Naive thymus-derived CD4-positive, alpha-beta T cell (primary cell): ENCODE measurements at regions not wholly inside any gene's neighbourhood (a gene's known extent, or its start where the extent isn't known, plus 50 kb on each side); places are given as distances from the start of the nearest gene placed in this dataset.
"Not testable (repeated sequence)": the region's sequence is repeated elsewhere in the genome, so short reads cannot be mapped to it uniquely, and the experiment has no call there.

Source experiments
- ATAC-seq: fragments of 150-1000 bp; cut with Tn5 transposase; 2 replicates; pipeline ENCODE4 v1.10.0; 2021; ENCODE audit warnings: mild to moderate bottlenecking, moderate library complexity
- CTCF ChIA-PET: fragments of 350-600 bp; sonication (Branson Sonifier 250); formaldehyde crosslinking; loops from one replicate; lab custom pipeline; 2021; ENCODE audit warnings: antibody characterized with exemption; lab: Charles Lee
- POLR2A ChIA-PET: fragments of 350-600 bp; sonication (Branson Sonifier 250); formaldehyde crosslinking; loops from one replicate; lab custom pipeline; 2021; ENCODE audit warnings: antibody characterized with exemption, inconsistent platforms; lab: Charles Lee
- DNase-seq, 9 donors: peaks; one replicate each; pipeline versions ENCODE4 v3.0.0 to v3.0.0-alpha.2; 2020 to 2022; ENCODE audit warnings: mixed read lengths in 1 of 9
- H3K27ac ChIP-seq: one replicate; pipeline ENCODE4 v1.7.0; 2013; ENCODE audit warnings: mild to moderate bottlenecking, low read depth, low read length, moderate library complexity
- H3K27me3 ChIP-seq, 2 donors: one replicate each; pipeline ENCODE4 v1.7.0; 2013; ENCODE audit warnings: low read length in 2 of 2, mild to moderate bottlenecking in 2 of 2, moderate library complexity in 2 of 2; ENCODE audit not compliant: control insufficient read depth in 2 of 2, insufficient read depth in 2 of 2
- H3K36me3 ChIP-seq, 3 experiments: 1 replicate in 2 of 3; 2 replicates in 1 of 3; pipeline ENCODE4 v1.7.0; 2013; ENCODE audit warnings: low read length in 3 of 3, mild to moderate bottlenecking in 3 of 3, moderate library complexity in 1 of 3; ENCODE audit not compliant: insufficient read depth in 3 of 3, control insufficient read depth in 2 of 3
- H3K4me1 ChIP-seq, 2 donors: one replicate each; pipeline ENCODE4 v1.7.0; 2013; ENCODE audit warnings: low read length in 2 of 2, mild to moderate bottlenecking in 2 of 2, moderate library complexity in 1 of 2; ENCODE audit not compliant: control insufficient read depth in 2 of 2, insufficient read depth in 2 of 2
- H3K4me3 ChIP-seq: 2 replicates; pipeline ENCODE4 v1.7.0; 2013; ENCODE audit warnings: mild to moderate bottlenecking, low read length
- H3K9me3 ChIP-seq, 3 experiments: 1 replicate in 2 of 3; 2 replicates in 1 of 3; pipeline ENCODE4 v1.7.0; 2013; ENCODE audit warnings: low read length in 3 of 3; ENCODE audit not compliant: control insufficient read depth in 2 of 3
- H3K27ac Mint-ChIP-seq, 9 donors: one replicate each; pipeline ENCODE4 v1.8.0; 2020 to 2022; ENCODE audit warnings: mixed read lengths in 9 of 9, mild to moderate bottlenecking in 8 of 9, moderate library complexity in 5 of 9, inconsistent platforms in 2 of 9
- H3K27me3 Mint-ChIP-seq, 5 donors: one replicate each; pipeline ENCODE4 v1.8.0; 2021 to 2022; ENCODE audit warnings: mixed read lengths in 5 of 5, mild to moderate bottlenecking in 1 of 5
- H3K36me3 Mint-ChIP-seq, 5 donors: one replicate each; pipeline ENCODE4 v1.8.0; 2020 to 2022; ENCODE audit warnings: mixed read lengths in 5 of 5, mild to moderate bottlenecking in 3 of 5, inconsistent platforms in 1 of 5
- H3K4me1 Mint-ChIP-seq, 7 donors: one replicate each; pipeline ENCODE4 v1.8.0; 2020 to 2022; ENCODE audit warnings: mixed read lengths in 7 of 7, mild to moderate bottlenecking in 3 of 7, inconsistent platforms in 1 of 7
- H3K4me3 Mint-ChIP-seq, 10 donors: one replicate each; pipeline ENCODE4 v1.8.0; 2020 to 2022; ENCODE audit warnings: mild to moderate bottlenecking in 10 of 10, mixed read lengths in 10 of 10, moderate library complexity in 6 of 10, inconsistent platforms in 2 of 10
- H3K9me3 Mint-ChIP-seq, 11 donors: one replicate each; pipeline ENCODE4 v1.8.0; 2020 to 2022; ENCODE audit warnings: mixed read lengths in 11 of 11, mild to moderate bottlenecking in 4 of 11, inconsistent platforms in 1 of 11, moderate library complexity in 1 of 11
- intact Hi-C, 2 donors: fragments of 100-400 bp; cut with micrococcal nuclease; formaldehyde crosslinking; loops; one replicate each; pipeline ENCODE4 v1.15.1; 2023

- no peak for ATAC-seq
- Mint-ChIP-seq H3K27me3 (no peaks in the 10 kb centered on the region), H3K27ac (no peak overlapping the region), H3K36me3 (no peaks in the 10 kb centered on the region), H3K9me3 (peaks cover 0 to 12% (median 7%) of the 10 kb centered on the region in 11 donors), H3K4me1 (no peaks in the 10 kb centered on the region), H3K4me3 (no peak overlapping the region)
- Histone ChIP-seq H3K27ac (no peak overlapping the region), H3K9me3 (peaks cover 0 to 5% (median 0%) of the 10 kb centered on the region in 3 experiments), H3K27me3 (no peaks in the 10 kb centered on the region), H3K36me3 (no peaks in the 10 kb centered on the region), H3K4me1 (no peaks in the 10 kb centered on the region), H3K4me3 (no peak overlapping the region)
- intact Hi-C loops, result no loop called here
- DNase-seq, result no peak
- ChIA-PET CTCF (no interaction called here), POLR2A (no interaction called here)
Observed at GRCh38 chr13:86608701-86609100, 809.5 kb upstream of the SLITRK6 start.

- H3K9me3 Mint-ChIP-seq, result peaks cover 2 to 11% (median 4%) of the 10 kb centered on the region in 11 donors
- H3K4me1 ChIP-seq, result no peaks in the 10 kb centered on the region
- ChIA-PET CTCF (no interaction called here), POLR2A (interaction anchor here (0.6 kb wide), 1 partner anchor 629 kb away, joined by 4 read pairs; no protein-coding TSS in a partner anchor)
- H3K4me3 ChIP-seq, result no peak overlapping the region
- H3K4me1 Mint-ChIP-seq, result no peaks in the 10 kb centered on the region
- intact Hi-C loops, result no loop called here
- no peak for DNase-seq
- H3K9me3 ChIP-seq, result no peaks in the 10 kb centered on the region
- no peak overlapping the region for H3K4me3 Mint-ChIP-seq
- no peaks in the 10 kb centered on the region for H3K36me3 Mint-ChIP-seq
- H3K27me3 Mint-ChIP-seq, result no peaks in the 10 kb centered on the region
- H3K27ac Mint-ChIP-seq, result no peak overlapping the region
- no peak for ATAC-seq
- no peaks in the 10 kb centered on the region for H3K27me3 ChIP-seq
- no peak overlapping the region for H3K27ac ChIP-seq
- no peaks in the 10 kb centered on the region for H3K36me3 ChIP-seq
Observed at GRCh38 chr13:86633346-86633745, 834.1 kb upstream of the SLITRK6 start.

GRCh38 chr13:86651171-86651570, 852.0 kb upstream of the SLITRK6 start:
- H3K9me3 Mint-ChIP-seq, H3K4me1 Mint-ChIP-seq, CTCF ChIA-PET, ATAC-seq, DNase-seq, H3K27ac ChIP-seq, H3K4me1 ChIP-seq, intact Hi-C loops, H3K27ac Mint-ChIP-seq, H3K9me3 ChIP-seq, H3K36me3 ChIP-seq, H3K36me3 Mint-ChIP-seq, H3K27me3 Mint-ChIP-seq, POLR2A ChIA-PET, H3K4me3 ChIP-seq, H3K4me3 Mint-ChIP-seq, H3K27me3 ChIP-seq: not testable (repeated sequence)

- no peaks in the 10 kb centered on the region for H3K4me1 ChIP-seq
- Mint-ChIP-seq H3K36me3 (no peaks in the 10 kb centered on the region), H3K4me3 (no peak overlapping the region), H3K27me3 (no peaks in the 10 kb centered on the region), H3K27ac (no peak overlapping the region), H3K4me1 (no peaks in the 10 kb centered on the region), H3K9me3 (peaks cover 0 to 10% (median 5%) of the 10 kb centered on the region in 11 donors)
- H3K9me3 ChIP-seq, result no peaks in the 10 kb centered on the region
- ChIA-PET POLR2A (no interaction called here), CTCF (no interaction called here)
- H3K27ac ChIP-seq, result no peak overlapping the region
- H3K36me3 ChIP-seq, result no peaks in the 10 kb centered on the region
- no peak for ATAC-seq
- no peaks in the 10 kb centered on the region for H3K27me3 ChIP-seq
- no peak for DNase-seq
- intact Hi-C loops, result no loop called here
- H3K4me3 ChIP-seq, result no peak overlapping the region
Observed at GRCh38 chr13:86653009-86653408, 853.8 kb upstream of the SLITRK6 start.

- Mint-ChIP-seq H3K4me1 (no peaks in the 10 kb centered on the region), H3K9me3 (peaks cover 0 to 14% (median 4%) of the 10 kb centered on the region in 11 donors), H3K36me3 (no peaks in the 10 kb centered on the region), H3K27me3 (no peaks in the 10 kb centered on the region), H3K4me3 (no peak overlapping the region), H3K27ac (no peak overlapping the region)
- no peak for DNase-seq
- CTCF ChIA-PET, result no interaction called here
- POLR2A ChIA-PET, result no interaction called here
- Histone ChIP-seq H3K4me1 (no peaks in the 10 kb centered on the region), H3K36me3 (no peaks in the 10 kb centered on the region), H3K9me3 (no peaks in the 10 kb centered on the region), H3K27ac (no peak overlapping the region), H3K4me3 (no peak overlapping the region), H3K27me3 (no peaks in the 10 kb centered on the region)
- ATAC-seq, result no peak
- intact Hi-C loops, result no loop called here
Observed at GRCh38 chr13:86655561-86655960, 856.3 kb upstream of the SLITRK6 start.

- H3K36me3 Mint-ChIP-seq, result no peaks in the 10 kb centered on the region
- no peak overlapping the region for H3K4me3 Mint-ChIP-seq
- no peaks in the 10 kb centered on the region for H3K27me3 Mint-ChIP-seq
- DNase-seq, result no peak
- intact Hi-C loops, result no loop called here
- Histone ChIP-seq H3K27me3 (no peaks in the 10 kb centered on the region), H3K36me3 (no peaks in the 10 kb centered on the region), H3K4me1 (no peaks in the 10 kb centered on the region), H3K9me3 (peaks cover 0 to 9% (median 0%) of the 10 kb centered on the region in 3 experiments), H3K4me3 (no peak overlapping the region), H3K27ac (no peak overlapping the region)
- peaks cover 4 to 34% (median 8%) of the 10 kb centered on the region in 11 donors for H3K9me3 Mint-ChIP-seq
- ATAC-seq, result no peak
- CTCF ChIA-PET, result no interaction called here
- no peaks in the 10 kb centered on the region for H3K4me1 Mint-ChIP-seq
- POLR2A ChIA-PET, result no interaction called here
- no peak overlapping the region for H3K27ac Mint-ChIP-seq
Observed at GRCh38 chr13:86660090-86660489, 860.9 kb upstream of the SLITRK6 start.

GRCh38 chr13:86665842-86666241, 866.6 kb upstream of the SLITRK6 start:
- Histone ChIP-seq H3K27ac (no peak overlapping the region), H3K4me1 (no peaks in the 10 kb centered on the region), H3K36me3 (no peaks in the 10 kb centered on the region), H3K9me3 (peaks cover 0 to 9% (median 0%) of the 10 kb centered on the region in 3 experiments), H3K4me3 (no peak overlapping the region), H3K27me3 (no peaks in the 10 kb centered on the region)
- H3K4me3 Mint-ChIP-seq, result no peak overlapping the region
- H3K27ac Mint-ChIP-seq, result no peak overlapping the region
- intact Hi-C loops, result no loop called here
- H3K4me1 Mint-ChIP-seq, result no peaks in the 10 kb centered on the region
- peaks cover 7 to 41% (median 17%) of the 10 kb centered on the region in 11 donors for H3K9me3 Mint-ChIP-seq
- ChIA-PET CTCF (no interaction called here), POLR2A (no interaction called here)
- ATAC-seq (no peak), DNase-seq (no peak)
- H3K36me3 Mint-ChIP-seq, result no peaks in the 10 kb centered on the region
- H3K27me3 Mint-ChIP-seq, result no peaks in the 10 kb centered on the region
